Keratinocyte (primary cell): ENCODE measurements at regions not wholly inside any gene's neighbourhood (a gene's known extent, or its start where the extent isn't known, plus 50 kb on each side); places are given as distances from the start of the nearest gene placed in this dataset.

Experiments
- DNase-seq: peaks from one replicate; pipeline ENCODE4 v3.0.0-alpha.2; 2011; ENCODE audit warnings: low read depth, missing footprints, low spot score
- FAIRE-seq: peaks from 2 replicates; lab custom pipeline; 2011; peaks lifted over from hg19 to GRCh38; lab: Jason Lieb, UNC
- H2AFZ ChIP-seq: 2 replicates; pipeline ENCODE4 v1.6.0; 2012; ENCODE audit warnings: low read length, control low read depth, inconsistent platforms; ENCODE audit not compliant: control insufficient read depth
- H3K27ac ChIP-seq: 2 replicates; pipeline ENCODE4 v1.5.1; 2011; ENCODE audit warnings: low read length; ENCODE audit not compliant: control insufficient read depth, insufficient read depth
- H3K27me3 ChIP-seq: 3 replicates; pipeline ENCODE4 v1.6.0; 2011; ENCODE audit warnings: low read length; ENCODE audit not compliant: control insufficient read depth, insufficient read depth; ENCODE audit errors: extremely low read depth
- H3K36me3 ChIP-seq, 2 experiments: 2 replicates in 1 of 2; 3 replicates in 1 of 2; pipeline ENCODE4 v1.5.1; 2011; ENCODE audit warnings: low read length in 2 of 2, mild to moderate bottlenecking in 1 of 2; ENCODE audit not compliant: control insufficient read depth in 2 of 2, insufficient read depth in 2 of 2; ENCODE audit errors: extremely low read depth in 1 of 2
- H3K4me1 ChIP-seq: 3 replicates; pipeline ENCODE4 v1.5.1; 2011; ENCODE audit warnings: low read length; ENCODE audit not compliant: control insufficient read depth, insufficient read depth; ENCODE audit errors: extremely low read depth
- H3K4me2 ChIP-seq: 3 replicates; pipeline ENCODE4 v1.6.0; 2011; ENCODE audit warnings: low read depth, low read length; ENCODE audit not compliant: control insufficient read depth, insufficient read depth; ENCODE audit errors: extremely low read depth
- H3K4me3 ChIP-seq, 3 experiments: fragments of 200-600 bp in 1 of 3; sonication (generic) in 1 of 3; 2 replicates in 2 of 3; 3 replicates in 1 of 3; pipeline ENCODE4 v1.5.1; 2011 to 2016; ENCODE audit warnings: low read length in 3 of 3, mild to moderate bottlenecking in 3 of 3, control low read depth in 2 of 3, inconsistent platforms in 1 of 3, low read depth in 1 of 3, mixed read lengths in 1 of 3, mixed run types in 1 of 3, moderate library complexity in 1 of 3; ENCODE audit not compliant: control insufficient read depth in 2 of 3, insufficient read depth in 2 of 3; ENCODE audit errors: extremely low read depth in 1 of 3
- H3K79me2 ChIP-seq: 2 replicates; pipeline ENCODE4 v1.6.0; 2012; ENCODE audit warnings: low read length; ENCODE audit not compliant: control insufficient read depth, insufficient read depth
- H3K9ac ChIP-seq: 3 replicates; pipeline ENCODE4 v1.6.0; 2011; ENCODE audit warnings: low read length; ENCODE audit not compliant: control insufficient read depth, insufficient read depth; ENCODE audit errors: extremely low read depth
- H3K9me1 ChIP-seq: 3 replicates; pipeline ENCODE4 v1.6.0; 2011; ENCODE audit warnings: low read length; ENCODE audit not compliant: control insufficient read depth, insufficient read depth; ENCODE audit errors: extremely low read depth
- H3K9me3 ChIP-seq: 2 replicates; pipeline ENCODE4 v1.5.1; 2012; ENCODE audit warnings: low read depth, low read length; ENCODE audit not compliant: control insufficient read depth
- H4K20me1 ChIP-seq: 3 replicates; pipeline ENCODE4 v1.6.0; 2011; ENCODE audit warnings: low read length; ENCODE audit not compliant: control insufficient read depth, insufficient read depth; ENCODE audit errors: extremely low read depth
- CTCF ChIP-seq, 3 experiments: IDR thresholded peaks in 1 of 3; conservative IDR thresholded peaks in 1 of 3; optimal IDR thresholded peaks in 1 of 3; 2 replicates in 2 of 3; 3 replicates in 1 of 3; pipeline versions ENCODE3 to v1.5.1; 2011; ENCODE audit warnings: low read length in 3 of 3, mild to moderate bottlenecking in 3 of 3, moderate library complexity in 2 of 3, control low read depth in 1 of 3, inconsistent platforms in 1 of 3; ENCODE audit not compliant: insufficient read depth in 2 of 3; ENCODE audit errors: extremely low read depth in 1 of 3
- EZH2 ChIP-seq: IDR thresholded peaks from one replicate; pipeline ENCODE4 v1.6.1; 2012; ENCODE audit warnings: inconsistent platforms, mild to moderate bottlenecking, low read length, moderate library complexity
- dilution Hi-C: fragments of 300-500 bp; cut with MboI; formaldehyde crosslinking; loops from one replicate; pipeline ENCODE4 v1.7.0; 2020; ENCODE audit warnings: low sequenced_read_pairs; ENCODE audit not compliant: extremely low pct_ligation_motif_present

DNA sequence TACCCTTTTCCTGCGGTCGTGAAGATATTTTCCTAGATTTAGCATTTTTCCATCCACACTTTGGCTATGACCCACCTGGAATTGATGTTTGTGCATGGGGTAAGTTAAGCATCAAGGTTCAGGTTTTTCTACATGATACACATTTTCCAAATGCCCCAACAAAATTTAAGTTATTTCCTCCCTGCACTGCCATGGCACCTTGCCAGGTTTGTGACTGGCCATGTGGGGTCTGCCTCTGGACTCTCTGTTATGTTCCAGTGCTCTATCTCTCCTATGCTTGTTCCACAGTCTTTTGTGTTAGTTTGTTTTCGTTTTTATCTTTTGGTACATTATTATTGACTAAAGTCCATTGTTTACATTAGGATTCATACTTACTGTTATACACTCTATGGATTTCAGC lies 934.3 kb downstream of the TBC1D22A start:
- Histone ChIP-seq H3K36me3 (peaks cover 0 to 10% of the 10 kb centered on the region in 2 experiments), H3K27ac (no peak overlapping the region), H3K4me3 (no peak overlapping the region), H3K27me3 (no peaks in the 10 kb centered on the region), H3K9me3 (no peaks in the 10 kb centered on the region), H3K4me1 (peaks cover 2% of the 10 kb centered on the region), H4K20me1 (no peaks in the 10 kb centered on the region), H3K9ac (no peak overlapping the region), H3K9me1 (no peaks in the 10 kb centered on the region), H3K4me2 (no peak overlapping the region), H3K79me2 (no peaks in the 10 kb centered on the region), H2AFZ (no peak overlapping the region)
- TF ChIP-seq EZH2 = no peak
- TF ChIP-seq CTCF (optimal IDR thresholded peaks at IDR 0.05 in 1 of 3, IDR thresholded peaks at IDR 0.05 in 1 of 3, conservative IDR thresholded peaks at IDR 0.05 in 1 of 3; ENCODE audit: extremely low read depth in 1 of 3, insufficient read depth in 2 of 3, low read length in 3 of 3) = no peak
- dilution Hi-C loops = no loop called here
- FAIRE-seq = no peak
- no peak for DNase-seq

- Histone ChIP-seq H4K20me1 (no peaks in the 10 kb centered on the region), H3K9me1 (no peaks in the 10 kb centered on the region), H3K27ac (no peak overlapping the region), H3K4me1 (peaks cover 15% of the 10 kb centered on the region), H3K27me3 (no peaks in the 10 kb centered on the region), H3K36me3 (peaks cover 0 to 8% of the 10 kb centered on the region in 2 experiments), H3K9me3 (no peaks in the 10 kb centered on the region), H2AFZ (no peak overlapping the region), H3K4me3 (no peak overlapping the region), H3K79me2 (no peaks in the 10 kb centered on the region), H3K4me2 (no peak overlapping the region), H3K9ac (no peak overlapping the region)
- no peak for TF ChIP-seq CTCF (optimal IDR thresholded peaks at IDR 0.05 in 1 of 3, IDR thresholded peaks at IDR 0.05 in 1 of 3, conservative IDR thresholded peaks at IDR 0.05 in 1 of 3; ENCODE audit: extremely low read depth in 1 of 3, insufficient read depth in 2 of 3, low read length in 3 of 3)
- TF ChIP-seq EZH2 = no peak
- DNase-seq (no peak), FAIRE-seq (no peak)
- dilution Hi-C loops = no loop called here
Observed at GRCh38 chr22:47695176-47695575, 932.7 kb downstream of the TBC1D22A start.
